HL-60 (cell line): ENCODE measurements at regions not wholly inside any gene's neighbourhood (a gene's known extent, or its start where the extent isn't known, plus 50 kb on each side); places are given as distances from the start of the nearest gene placed in this dataset.

Experiments used
- CTCF ChIP-seq: IDR thresholded peaks from one replicate; pipeline ENCODE4 v1.5.1; 2011; ENCODE audit warnings: low read length, control low read depth, inconsistent platforms; ENCODE audit not compliant: insufficient read depth
- GABPA ChIP-seq: IDR thresholded peaks from 2 replicates; pipeline ENCODE4 v1.6.1; 2012; ENCODE audit warnings: low read depth
- POLR2AphosphoS5 ChIP-seq: IDR thresholded peaks from 2 replicates; pipeline ENCODE4 v1.6.1; 2012; ENCODE audit warnings: low read depth
- REST ChIP-seq: IDR thresholded peaks from 2 replicates; pipeline ENCODE4 v1.6.1; 2012; ENCODE audit warnings: low read depth; ENCODE audit not compliant: insufficient replicate concordance
- SPI1 ChIP-seq: IDR thresholded peaks from 2 replicates; pipeline ENCODE4 v1.6.1; 2012; ENCODE audit warnings: low read depth, mild to moderate bottlenecking, borderline replicate concordance

- TF ChIP-seq CTCF (no peak), POLR2AphosphoS5 (no peak), REST (no peak), GABPA (no peak), SPI1 (no peak)
These were observed 247.2 kb upstream of the ADGRL3 start for GRCh38 chr4:60952921-60953320.
